Brain microvascular endothelial cell (primary cell): ENCODE measurements at regions not wholly inside any gene's neighbourhood (a gene's known extent, or its start where the extent isn't known, plus 50 kb on each side); places are given as distances from the start of the nearest gene placed in this dataset.
A peak's percentile ranks its signal among the peaks of the same experiment; 100 is the strongest.

Experiments used
- DNase-seq: peaks from one replicate; pipeline ENCODE4 v3.0.0-alpha.2; 2020
- H3K27ac ChIP-seq: fragments of 250-450 bp; sonication (Bioruptor Pico); 2 replicates; pipeline ENCODE4 v1.5.1; 2020; ENCODE audit warnings: mild to moderate bottlenecking, moderate library complexity
- H3K27me3 ChIP-seq: fragments of 250-450 bp; sonication (Bioruptor Pico); replicated peaks from 2 replicates; pipeline ENCODE4 v1.5.1; 2020; ENCODE audit warnings: mild to moderate bottlenecking
- H3K36me3 ChIP-seq: fragments of 250-450 bp; sonication (Bioruptor Pico); replicated peaks from 2 replicates; pipeline ENCODE4 v1.5.1; 2020; ENCODE audit warnings: mild to moderate bottlenecking
- H3K4me3 ChIP-seq: 2 replicates; pipeline ENCODE4 v1.5.1; 2011; ENCODE audit warnings: low read depth, mild to moderate bottlenecking, control low read depth, low read length, moderate library complexity
- CTCF ChIP-seq: IDR thresholded peaks from 2 replicates; pipeline ENCODE4 v1.5.1; 2011; ENCODE audit warnings: low read depth, mild to moderate bottlenecking, moderate library complexity, low read length, control low read depth, inconsistent platforms; ENCODE audit errors: missing control alignments
- in situ Hi-C: cut with HindIII; loops from 2 replicates; pipeline ENCODE4 v1.10.0; 2017; ENCODE audit warnings: low sequenced_read_pairs, low pct_ligation_motif_present

- Histone ChIP-seq H3K4me3 (no peak overlapping the region), H3K36me3 (no peaks in the 10 kb centered on the region), H3K27me3 (no peaks in the 10 kb centered on the region), H3K27ac (no peak overlapping the region)
- no peak for TF ChIP-seq CTCF
- in situ Hi-C loops: no loop called here
- no peak for DNase-seq
Observed at GRCh38 chr2:134190062-134190806, 63.6 kb upstream of the MGAT5 start.

GRCh38 chr2:134190807-134191203, 63.1 kb upstream of the MGAT5 start:
- Histone ChIP-seq H3K4me3 (no peak overlapping the region), H3K27ac (no peak overlapping the region), H3K27me3 (no peaks in the 10 kb centered on the region), H3K36me3 (no peaks in the 10 kb centered on the region)
- in situ Hi-C loops: no loop called here
- no peak for TF ChIP-seq CTCF
- DNase-seq: no peak

DNA sequence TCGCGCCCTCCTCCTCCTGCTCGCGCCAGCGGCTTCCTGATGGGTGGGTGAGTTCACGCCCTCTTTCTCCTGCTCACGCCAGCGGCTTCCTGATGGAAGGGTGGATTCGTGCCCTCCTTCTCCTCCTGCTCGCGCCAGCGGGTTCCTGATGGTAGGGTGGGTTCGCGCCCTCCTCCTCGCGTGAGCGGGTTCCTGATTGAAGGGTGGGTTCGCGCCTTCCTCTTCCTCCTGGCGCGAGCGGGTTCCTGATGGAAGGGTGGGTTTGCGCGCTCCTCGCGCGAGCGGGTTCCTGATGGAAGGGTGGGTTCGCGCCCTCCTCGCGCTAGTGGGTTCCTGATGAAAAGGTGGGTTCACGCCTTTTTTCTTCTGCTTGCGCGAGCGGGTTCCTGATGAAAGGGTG, 62.0 kb upstream of the MGAT5 start:
- Histone ChIP-seq H3K27ac (no peak overlapping the region), H3K4me3 (no peak overlapping the region), H3K36me3 (no peaks in the 10 kb centered on the region), H3K27me3 (no peaks in the 10 kb centered on the region)
- TF ChIP-seq CTCF: no peak
- DNase-seq: no peak
- in situ Hi-C loops: no loop called here

- H3K27me3 ChIP-seq: no peaks in the 10 kb centered on the region
- H3K36me3 ChIP-seq: no peaks in the 10 kb centered on the region
- DNase-seq: peak; percentile 72
- no peak overlapping the region for H3K4me3 ChIP-seq
- H3K27ac ChIP-seq: no peak overlapping the region
- no peak for TF ChIP-seq CTCF
- in situ Hi-C loops: no loop called here
Observed at GRCh38 chr2:134193006-134193405, 60.9 kb upstream of the MGAT5 start.

- no peak overlapping the region for H3K4me3 ChIP-seq
- no peak for DNase-seq
- H3K27ac ChIP-seq: no peak overlapping the region
- TF ChIP-seq CTCF: no peak
- H3K27me3 ChIP-seq: no peaks in the 10 kb centered on the region
- in situ Hi-C loops: no loop called here
- H3K36me3 ChIP-seq: no peaks in the 10 kb centered on the region
Observed at GRCh38 chr2:134194519-134194918, 59.4 kb upstream of the MGAT5 start.

DNA sequence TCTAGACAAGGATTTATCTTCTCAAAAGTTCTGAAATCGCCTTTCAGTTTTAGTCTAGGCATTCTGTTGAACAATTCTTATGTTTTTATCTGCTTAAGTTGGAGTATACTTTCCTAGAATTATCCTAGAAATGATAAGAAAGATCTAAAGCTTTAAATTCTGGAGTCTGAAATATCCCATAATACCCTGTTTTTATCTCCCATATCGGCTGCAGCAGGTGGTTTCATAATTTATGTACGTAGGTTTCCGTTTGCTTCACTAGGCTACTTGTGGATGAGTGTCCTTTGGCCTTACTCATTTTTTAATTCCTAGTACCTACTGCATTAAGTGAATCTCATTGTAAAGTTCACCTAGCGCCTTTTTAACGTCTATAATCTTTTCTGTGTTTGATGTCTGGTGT, 58.5 kb upstream of the MGAT5 start:
- in situ Hi-C loops: no loop called here
- H3K27me3 ChIP-seq: no peaks in the 10 kb centered on the region
- no peak for DNase-seq
- TF ChIP-seq CTCF: no peak
- no peaks in the 10 kb centered on the region for H3K36me3 ChIP-seq
- H3K27ac ChIP-seq: no peak overlapping the region
- H3K4me3 ChIP-seq: no peak overlapping the region
